Inferior parietal cortex (tissue), 1 donor: ENCODE measurements at regions not wholly inside any gene's neighbourhood (a gene's known extent, or its start where the extent isn't known, plus 50 kb on each side); places are given as distances from the start of the nearest gene placed in this dataset.
"Not testable (repeated sequence)": the region's sequence is repeated elsewhere in the genome, so short reads cannot be mapped to it uniquely, and the experiment has no call there.

Source experiments
- DNase-seq: peaks from one replicate; pipeline ENCODE4 v3.0.0-alpha.2; 2016; ENCODE audit errors: extremely low spot score

DNA sequence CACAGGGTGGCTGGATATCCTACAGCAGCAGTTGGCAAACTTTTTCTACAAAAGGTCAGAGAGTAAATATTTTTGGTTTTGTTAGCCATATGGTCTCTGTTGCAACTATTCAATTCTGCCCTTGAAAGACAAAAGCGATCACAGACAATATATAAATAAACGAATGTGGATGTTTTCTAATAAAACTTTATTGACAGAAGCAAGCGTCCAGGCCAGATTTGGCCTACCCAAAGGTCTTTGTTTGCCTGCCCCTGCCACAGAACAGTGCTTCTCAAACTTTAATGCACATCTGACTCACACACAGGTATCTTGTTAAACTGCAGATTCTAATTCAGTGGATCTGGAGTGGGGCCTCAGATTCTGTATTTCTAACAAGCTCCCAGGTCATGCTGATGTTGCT lies 621.4 kb upstream of the DIPK2B start:
- no peak for DNase-seq

DNA sequence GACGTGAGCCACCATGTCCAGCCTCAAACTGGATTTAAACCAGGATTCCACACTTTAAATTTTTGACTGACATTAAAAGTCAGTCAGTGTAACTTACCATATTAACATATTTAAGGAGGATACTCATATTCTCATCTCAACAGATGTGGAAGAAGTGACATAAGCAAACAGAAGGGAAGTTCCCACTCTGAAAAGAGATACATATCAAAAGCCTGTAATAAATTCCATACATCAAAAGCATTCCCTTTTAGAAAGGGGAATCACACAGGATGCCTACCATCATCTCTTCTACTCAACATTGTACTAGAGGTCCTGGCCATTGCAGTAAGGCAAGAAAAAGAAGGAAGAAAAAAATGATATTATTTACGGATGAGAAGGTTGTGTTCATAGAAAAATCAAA lies 618.2 kb upstream of the DIPK2B start:
- no peak for DNase-seq

DNA sequence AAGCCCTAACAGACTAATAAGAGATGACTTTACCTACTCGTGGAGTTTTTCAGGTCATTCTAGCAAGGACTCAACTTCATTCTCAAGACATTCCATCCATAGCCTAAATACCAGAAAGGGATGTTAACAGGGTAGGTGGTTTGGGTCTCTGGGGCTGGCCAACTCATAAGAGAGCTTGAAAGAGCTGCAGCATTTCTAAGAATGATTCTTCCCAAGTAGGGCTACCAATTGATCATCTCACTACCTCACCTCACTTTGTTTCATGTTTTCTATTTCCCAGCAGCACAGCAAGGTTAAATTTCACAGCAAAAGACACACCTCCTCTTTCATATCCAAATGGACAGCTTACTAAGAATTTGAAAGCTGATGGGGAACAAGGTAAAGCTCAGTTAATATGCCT lies 614.8 kb upstream of the DIPK2B start:
- DNase-seq = no peak

DNA sequence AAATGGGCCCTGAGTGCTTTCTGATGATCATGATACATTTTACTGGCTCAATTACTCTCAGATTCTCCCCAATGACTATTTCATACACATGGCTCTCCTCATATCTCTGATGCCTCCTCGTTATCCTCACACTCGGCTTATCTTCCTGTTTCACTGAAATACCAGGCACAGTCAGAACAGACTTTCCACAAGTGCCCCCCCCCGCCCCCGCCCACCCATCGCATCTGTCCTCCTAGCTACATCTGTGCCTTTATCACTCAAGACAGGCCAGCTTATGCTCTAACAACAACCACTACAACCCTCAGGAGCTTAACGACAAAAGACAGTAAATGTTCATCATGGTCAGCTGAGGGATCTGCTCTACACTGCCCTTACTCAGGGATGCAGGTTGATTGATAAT lies 610.6 kb upstream of the DIPK2B start:
- no peak for DNase-seq

DNA sequence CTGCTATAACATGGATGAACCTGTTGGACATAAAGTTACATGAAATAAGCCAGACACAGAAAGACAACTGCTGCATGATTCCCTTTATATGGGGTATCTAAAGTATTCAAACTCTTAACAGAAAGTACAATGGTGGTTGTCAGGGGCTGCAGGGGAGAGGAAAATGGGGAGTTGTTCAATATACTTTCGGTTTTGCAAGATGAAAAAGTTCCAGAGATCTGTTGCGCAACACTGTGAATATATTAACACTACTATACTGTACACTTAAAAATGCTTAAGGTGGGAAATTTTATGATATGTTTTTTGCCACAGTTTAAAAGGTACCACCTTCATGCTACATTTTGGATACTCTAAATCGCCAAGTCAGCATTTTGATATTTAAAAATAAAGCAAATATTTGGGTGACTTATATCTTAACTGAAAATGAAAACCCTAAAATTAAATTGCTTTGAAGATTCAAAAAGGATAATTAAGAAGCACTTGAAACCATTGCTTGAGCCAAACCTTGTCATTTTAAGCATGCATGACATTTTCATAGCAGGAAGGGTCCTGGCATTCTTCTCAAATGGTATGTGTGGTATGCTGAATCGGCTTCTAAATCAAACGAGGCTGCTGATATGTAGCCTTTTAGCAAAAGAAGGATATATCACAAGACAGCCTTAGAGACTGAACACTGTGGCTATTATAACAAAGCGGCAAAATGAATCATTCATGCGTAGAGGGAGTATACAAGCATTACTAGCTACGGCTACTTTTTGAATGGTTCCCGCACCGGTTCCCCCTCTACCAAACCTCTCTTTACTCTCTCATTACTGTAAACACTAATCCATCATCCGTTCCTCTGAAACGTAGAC lies 607.1 kb upstream of the DIPK2B start:
- no peak for DNase-seq

DNA sequence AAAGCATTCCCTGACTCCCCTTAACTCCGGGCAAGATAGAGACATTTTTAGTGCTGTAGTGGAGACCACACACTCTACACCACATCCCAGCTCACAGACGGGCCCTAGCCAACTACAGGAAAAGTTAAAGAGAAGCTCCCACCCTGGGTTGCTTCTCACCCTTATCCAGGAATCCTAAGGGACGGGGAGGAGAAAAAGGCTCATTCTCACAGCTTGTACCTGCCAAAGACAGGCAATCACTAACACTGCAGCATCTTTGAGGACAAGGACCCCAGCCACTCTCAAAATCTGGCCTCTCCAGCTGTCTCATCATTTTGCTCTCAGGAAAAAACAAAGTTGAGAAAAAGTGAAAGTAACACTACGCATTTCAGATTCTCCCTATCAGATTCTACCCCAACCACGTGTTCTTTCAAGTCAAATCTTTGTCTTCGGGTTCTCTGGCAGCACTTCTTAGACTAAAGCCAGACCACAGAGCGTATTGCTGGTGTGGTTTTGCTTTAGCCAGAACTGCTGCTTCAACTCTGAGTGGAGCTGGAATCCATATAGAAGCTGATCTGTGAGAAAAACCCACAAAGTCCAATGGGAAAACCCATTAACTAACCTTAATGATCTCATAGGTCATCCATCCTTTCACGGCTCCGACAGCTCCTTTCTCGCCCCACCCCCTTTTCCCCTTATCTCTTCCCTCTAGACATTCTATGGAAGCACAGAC lies 605.9 kb upstream of the DIPK2B start:
- DNase-seq = no peak

DNA sequence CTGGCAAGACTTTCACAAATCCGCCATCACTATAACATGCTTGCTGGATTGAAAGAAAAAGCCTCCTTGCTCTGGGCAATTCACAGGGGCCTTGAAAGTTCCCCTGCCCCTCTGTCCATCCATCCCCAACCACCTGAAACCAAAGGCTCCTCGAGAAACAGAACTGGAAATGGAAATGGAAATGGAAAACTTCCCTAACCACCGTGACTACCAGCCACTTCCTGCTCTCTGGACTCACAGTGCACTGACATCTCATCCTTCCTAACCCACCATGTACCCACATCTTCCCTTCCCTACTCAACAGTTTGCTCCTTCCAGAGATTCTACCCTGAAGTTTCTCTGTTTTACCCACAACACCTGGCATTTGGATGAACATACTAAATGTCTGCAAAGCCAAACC lies 603.6 kb upstream of the DIPK2B start:
- no peak for DNase-seq

DNA sequence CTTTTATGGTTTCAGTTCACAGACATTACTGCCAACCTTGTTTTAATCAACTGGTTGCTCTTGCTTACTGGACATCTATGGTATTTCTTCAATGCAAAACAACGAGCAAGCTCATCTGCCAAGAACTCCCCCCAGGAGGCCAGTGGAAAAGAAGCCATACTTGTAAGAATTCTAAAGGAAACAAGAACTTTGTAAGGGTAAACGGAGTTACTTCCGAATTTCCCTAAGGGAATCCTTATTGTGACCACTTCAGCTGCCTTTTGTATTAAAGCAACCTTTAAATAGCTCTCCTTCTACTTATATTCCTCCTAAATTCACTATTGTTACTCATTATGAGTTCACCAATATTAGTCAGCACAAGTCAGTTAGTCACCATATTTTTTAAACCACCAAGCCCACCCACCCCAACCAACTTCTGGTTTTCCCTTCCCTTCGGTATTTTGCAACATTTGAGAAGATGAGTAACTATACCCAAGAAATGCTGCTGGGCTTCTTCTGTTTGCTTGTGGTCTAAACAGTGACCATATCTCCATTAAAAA lies 602.8 kb upstream of the DIPK2B start:
- no peak for DNase-seq

DNA sequence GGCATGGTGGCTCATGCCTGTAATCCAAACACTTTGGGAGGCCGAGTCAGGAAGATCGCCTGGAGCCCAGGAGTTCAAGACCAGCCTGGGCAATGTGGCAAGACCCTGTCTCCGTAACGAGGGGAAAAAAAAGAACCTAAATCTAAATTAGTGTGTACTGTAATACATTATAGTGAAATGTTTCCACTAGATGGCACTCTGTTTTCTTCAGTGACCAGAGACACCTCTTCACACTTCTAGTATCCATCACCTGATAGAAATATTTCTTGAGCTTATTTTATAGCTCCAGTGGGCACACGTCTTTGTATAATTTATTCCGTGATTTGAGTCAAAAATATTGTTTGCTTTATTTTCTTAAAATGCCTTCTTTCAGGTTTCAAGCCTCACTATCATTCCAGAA lies 600.9 kb upstream of the DIPK2B start:
- DNase-seq = no peak

DNA sequence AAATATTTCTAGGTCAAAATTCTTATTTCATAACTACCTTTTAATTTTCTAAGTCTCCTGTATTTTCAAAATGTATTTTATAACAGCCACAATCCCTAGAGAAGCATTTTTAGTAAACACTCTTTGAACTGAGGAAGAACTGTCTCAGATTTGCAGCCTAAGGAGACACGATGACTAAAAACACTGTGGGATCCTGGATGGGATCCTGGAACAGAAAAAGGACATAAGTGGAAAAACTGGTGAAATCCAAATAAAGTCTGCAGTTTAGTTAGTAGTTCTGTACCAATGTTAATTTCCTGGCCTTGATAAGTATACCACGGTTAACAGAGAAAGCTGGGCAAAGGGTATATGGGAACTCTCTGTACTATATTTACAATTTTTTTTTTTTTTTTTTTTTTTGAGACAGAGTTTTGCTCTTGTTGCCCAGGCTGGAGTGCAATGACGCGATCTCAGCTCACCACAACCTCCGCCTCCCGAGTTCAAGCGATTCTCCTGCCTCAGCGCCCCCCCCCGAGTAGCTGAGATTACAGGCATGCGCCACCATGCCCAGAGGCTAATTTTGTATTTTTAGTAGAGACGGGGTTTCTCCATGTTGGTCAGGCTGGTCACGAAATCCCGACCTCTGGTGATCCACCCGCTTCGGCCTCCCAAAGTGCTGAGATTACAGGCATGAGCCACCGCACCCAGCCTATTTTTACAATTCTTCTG lies 600.2 kb upstream of the DIPK2B start:
- DNase-seq = not testable (repeated sequence)

DNA sequence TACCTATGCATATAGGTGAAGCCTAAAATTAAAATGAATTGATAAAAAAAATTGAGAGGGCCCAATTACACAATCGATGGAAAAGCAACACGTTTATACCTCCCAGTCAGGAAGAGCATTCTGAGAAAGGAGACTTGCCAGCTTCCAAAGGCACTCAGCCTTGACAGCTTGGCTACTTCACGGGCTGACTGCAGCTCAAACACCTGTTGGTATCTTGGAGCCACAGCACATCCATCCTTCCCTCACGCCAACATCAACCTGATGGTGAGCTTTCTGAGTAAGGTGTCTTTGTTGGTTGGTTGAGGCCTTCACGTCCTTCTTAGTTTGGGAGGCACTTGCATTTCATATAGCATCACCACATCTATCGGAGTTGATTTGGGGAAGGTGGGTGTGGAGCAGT lies 598.9 kb upstream of the DIPK2B start:
- DNase-seq = no peak

DNA sequence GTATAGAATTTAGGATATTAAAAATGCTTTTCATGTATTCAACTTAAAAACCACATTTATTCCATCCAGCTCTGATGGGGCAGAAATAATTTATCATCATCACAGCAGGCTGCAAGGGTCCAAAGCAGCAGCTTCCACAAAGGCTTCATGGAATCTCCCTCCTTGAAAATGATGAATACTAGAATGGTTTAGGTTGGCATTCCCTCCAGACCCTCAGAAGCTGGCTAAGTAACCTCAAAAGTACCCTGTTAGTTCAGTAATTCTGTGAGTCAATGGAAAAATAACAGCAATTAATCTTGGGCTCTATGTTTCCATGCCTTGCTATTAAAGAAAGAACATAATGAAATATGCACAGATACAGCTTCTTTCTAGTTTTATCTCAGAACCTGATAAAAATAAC lies 594.9 kb upstream of the DIPK2B start:
- DNase-seq = no peak

DNA sequence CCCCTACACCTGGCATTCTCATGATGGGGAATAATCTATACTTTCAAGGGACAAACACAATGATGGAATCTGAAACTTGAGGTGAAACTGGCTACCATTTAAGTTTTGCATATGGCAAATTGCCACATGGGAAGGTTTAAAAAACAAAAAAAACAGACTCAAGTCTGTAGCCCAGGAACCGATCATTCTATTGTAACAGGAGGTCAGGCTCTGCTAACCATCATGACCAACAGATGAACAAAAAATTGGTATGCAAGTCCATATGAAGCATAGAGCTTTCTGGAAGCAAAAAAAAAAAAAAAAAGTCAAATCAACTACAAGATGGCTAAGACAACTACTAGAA lies 594.3 kb upstream of the DIPK2B start:
- DNase-seq = no peak

DNA sequence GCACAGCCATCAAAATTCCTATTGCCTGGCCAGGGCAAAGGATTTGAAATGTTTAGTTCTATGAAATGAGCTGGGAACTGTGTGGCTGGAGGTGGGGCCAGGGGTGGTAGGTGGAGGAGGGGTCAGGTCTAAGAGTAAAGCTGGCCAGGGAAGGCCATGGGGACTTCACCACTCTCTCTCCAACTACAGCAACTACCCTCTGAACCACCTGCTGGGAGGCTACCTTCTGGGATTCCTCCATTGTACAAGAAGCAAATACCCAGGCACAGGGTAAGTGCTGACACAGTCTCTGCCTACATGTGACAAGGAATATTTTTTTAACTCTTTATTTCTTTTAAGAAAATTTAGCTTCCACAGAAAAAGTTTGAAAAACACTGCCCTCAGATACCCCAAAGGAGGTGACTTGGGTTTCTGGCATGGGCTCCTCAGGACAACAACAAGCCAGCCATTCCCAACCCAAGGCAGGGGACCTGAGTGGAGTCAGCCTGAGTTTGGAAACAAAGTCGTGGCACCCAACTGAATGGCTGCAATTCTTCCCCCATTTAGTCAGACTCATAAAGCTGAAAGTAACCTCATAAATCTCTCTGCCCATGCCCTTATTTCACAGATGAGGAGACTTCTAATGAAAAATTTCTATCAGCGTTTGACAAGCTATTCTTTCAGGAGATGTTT lies 593.8 kb upstream of the DIPK2B start:
- DNase-seq = no peak

DNA sequence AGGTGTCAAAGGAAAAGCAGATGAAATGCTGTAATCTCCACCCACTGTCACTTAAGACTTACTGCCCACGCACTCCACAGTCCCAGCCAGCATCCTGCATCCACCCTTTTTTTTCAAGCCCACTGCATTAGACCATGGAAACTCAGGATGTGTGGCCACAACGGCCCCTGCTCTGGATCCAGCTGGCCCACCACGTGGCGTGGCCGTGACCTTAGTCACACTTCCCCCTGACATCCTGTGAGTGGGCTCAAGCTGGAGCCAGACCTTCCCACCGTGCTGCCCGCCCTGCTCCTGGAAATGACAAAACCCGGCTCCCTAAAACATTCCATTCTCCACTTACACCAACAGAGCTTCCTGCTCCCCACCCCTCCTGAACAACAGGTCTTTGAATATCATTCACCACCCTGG lies 588.3 kb upstream of the DIPK2B start:
- DNase-seq = no peak

DNA sequence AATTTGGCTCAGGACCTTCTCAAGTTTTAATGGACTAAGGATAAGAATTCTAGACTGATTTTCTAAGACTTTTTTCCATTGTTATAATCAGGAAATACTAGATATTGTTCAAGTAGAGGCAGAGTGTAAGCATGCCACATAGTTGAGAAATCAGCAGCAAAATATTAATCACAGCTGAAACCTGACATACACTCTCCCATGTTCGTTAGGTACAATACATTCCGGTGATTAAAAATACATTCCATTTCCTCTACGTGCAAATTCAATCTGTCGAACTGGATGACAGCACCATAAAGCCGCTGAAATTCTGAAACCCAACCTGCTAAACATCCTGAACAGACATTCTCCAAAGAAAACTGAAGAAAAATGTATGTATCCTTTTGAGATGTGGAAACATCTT lies 587.6 kb upstream of the DIPK2B start:
- no peak for DNase-seq

DNA sequence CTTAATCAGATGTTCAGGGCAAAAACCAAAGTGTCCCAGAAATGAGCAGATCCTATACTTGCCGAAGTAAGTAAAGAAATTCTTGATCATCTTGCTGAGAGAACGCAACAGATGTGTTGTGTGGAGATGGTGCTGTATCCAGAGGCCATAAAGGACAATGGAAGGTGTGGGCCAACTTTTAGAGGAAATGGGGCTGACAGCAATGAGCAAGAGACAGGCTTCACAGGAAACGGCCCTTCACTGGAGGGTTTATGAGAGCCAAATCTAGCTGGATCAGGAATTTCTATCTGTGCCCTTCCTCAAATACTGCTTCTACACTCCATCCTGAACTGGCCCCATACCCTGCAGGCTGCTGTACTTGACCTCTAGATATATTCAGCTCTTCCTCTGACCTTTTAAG lies 583.9 kb upstream of the DIPK2B start:
- DNase-seq = no peak

DNA sequence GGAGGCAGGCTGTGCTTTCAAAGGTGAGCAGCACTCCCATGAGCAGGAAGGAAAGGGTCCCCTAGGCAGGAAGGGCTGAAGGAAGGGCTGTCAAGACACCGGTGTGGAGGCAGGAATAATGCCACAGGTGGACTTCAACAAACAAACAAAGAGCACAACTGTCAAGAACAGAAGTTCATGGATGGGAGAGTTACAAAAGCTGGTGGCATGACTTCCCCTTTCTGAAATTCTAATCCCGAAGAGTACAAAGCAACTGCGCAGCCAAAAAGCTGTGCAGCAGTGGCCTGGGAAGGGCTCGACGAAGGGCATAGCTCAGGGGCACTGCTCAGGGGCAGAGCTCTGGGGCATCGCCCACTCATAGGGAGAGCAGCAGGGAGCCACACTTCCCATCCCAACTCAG lies 582.3 kb upstream of the DIPK2B start:
- no peak for DNase-seq

DNA sequence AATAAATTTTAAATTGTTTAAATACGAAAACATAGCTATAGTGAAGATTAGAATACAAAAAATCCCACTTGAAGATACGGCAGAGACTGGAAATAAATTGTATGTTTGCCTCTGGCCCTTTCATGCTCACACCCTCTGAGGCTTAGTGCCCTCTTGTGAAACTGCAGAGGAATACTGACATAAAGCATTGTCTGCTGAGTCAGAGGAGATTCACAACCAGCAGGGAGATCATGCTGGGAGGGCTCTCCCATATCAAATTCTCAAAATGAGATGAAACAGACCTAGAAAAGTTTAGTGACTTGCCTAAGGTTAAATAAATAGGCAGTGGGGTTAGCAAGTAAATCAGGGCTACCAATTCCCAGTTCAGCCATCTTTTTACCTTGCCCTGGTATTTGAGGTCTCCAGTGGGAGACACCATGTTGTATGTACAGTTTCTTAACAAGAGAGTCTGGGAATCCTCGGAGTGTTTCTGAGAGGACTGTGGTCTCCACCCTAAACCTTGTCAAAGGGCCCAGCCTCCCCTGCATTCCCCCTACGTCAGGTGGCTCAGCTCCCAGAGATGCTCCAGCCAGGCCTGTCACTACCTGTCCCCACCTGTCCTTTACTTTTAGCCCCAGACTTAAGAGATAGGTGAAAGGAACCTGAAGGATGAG lies 581.4 kb upstream of the DIPK2B start:
- DNase-seq = no peak

DNA sequence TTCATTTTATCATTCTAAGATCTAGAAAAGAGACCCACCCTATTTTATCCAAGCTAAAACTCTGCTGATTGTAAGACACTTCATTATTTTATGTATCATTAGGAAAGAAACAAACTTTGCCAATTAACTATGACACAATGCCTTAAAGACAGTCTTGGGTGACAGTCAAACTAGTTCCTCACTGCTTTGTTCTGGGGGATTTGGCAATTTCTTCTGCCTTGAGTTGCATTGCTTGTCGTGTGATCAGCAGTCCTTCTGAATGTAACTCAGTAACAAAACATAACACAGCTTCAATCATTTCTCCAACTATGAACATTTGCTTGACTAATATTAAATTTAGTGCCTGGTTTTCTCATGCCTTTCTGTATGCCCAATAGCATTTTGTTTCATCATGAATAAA lies 577.9 kb upstream of the DIPK2B start:
- DNase-seq = no peak

DNA sequence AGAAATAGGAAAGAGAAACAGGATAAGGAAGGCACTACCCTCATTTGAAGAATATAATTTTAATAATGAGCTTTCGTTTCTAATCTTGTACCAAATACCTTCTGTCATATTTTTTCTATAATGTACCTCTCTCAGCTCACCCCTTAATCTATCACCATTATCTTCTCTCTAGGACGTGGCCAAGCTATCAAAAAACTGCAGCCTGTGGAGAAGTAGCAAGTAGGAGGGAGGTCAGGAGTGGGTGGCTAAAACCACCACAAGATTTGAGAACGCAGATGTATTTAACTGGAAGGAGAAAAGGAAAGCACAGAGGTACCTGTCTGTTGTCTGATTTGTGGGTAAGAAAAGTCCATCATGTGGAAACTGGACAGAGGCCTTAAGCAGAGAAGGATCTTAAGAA lies 576.7 kb upstream of the DIPK2B start:
- no peak for DNase-seq

DNA sequence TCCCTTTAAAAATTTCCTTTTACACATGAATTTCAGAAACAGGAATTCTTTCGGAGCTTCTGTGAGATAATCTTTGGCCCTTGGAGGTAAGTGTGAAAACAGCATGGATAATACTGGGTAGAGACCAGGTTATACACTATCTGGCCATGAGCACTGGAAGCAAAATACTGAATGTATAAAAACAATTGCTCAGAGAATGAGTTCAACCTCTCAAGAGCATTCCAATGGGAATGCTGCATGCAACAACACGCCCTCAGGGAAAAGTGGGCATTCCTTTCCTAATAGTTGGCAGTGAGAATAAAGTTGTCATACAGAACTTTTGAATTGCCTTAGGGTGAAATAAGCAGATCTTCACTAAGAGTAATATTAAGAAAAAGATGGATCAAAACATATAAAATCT lies 574.8 kb upstream of the DIPK2B start:
- no peak for DNase-seq
